ENCODE measurements at regions not wholly inside any gene's neighbourhood (a gene's known extent, or its start where the extent isn't known, plus 50 kb on each side); places are given as distances from the start of the nearest gene placed in this dataset.

- no peak overlapping the region for H4K91ac ChIP-seq (ENCODE audit: insufficient read length, low read depth, low read length)
- no peak overlapping the region for H2AK5ac ChIP-seq (ENCODE audit: insufficient read length, low read length)
- no peak overlapping the region for H2BK5ac ChIP-seq (ENCODE audit: insufficient read length, low read length)
- Mint-ChIP-seq H3K9me3 (no peaks in the 10 kb centered on the region), H3K27me3 (ENCODE audit: low read depth) (no peaks in the 10 kb centered on the region), H3K36me3 (ENCODE audit: insufficient read depth in 1 of 3, low read depth in 3 of 3) (no peaks in the 10 kb centered on the region), H3K27ac (no peak overlapping the region), H3K4me1 (peaks cover 0 to 5% of the 10 kb centered on the region in 2 experiments; a peak in 2 of 4 replicates), H3K4me3 (no peak overlapping the region)
- TF ChIP-seq CTCF (conservative IDR thresholded peaks at IDR 0.05), result no peak
- no peaks in the 10 kb centered on the region for H3K9me3 ChIP-seq (ENCODE audit: control insufficient read depth, low read depth, low read length)
- DNase-seq, result no peak
- no CpG with 5 or more reads among the region's 7 CpGs for WGBS (ENCODE audit: extremely low coverage, insufficient read length, low lambda C conversion rate)
- no peak overlapping the region for H3K4ac ChIP-seq (ENCODE audit: low read depth, low read length)
- H3K4me2 ChIP-seq (ENCODE audit: insufficient read depth, insufficient read length, low read length), result peak overlapping the region; percentile 11
- H4K20me1 ChIP-seq (ENCODE audit: control insufficient read depth, insufficient read depth, insufficient read length), result no peaks in the 10 kb centered on the region
- no peak overlapping the region for H2BK20ac ChIP-seq (ENCODE audit: low read depth, low read length, poor library complexity, severe bottlenecking)
- no peak overlapping the region for H4K8ac ChIP-seq (replicated peaks; ENCODE audit: insufficient read length, low read depth, low read length)
- H3K27ac ChIP-seq (ENCODE audit: insufficient read length, low read depth, low read length), result no peak overlapping the region
- H3K27me3 ChIP-seq (ENCODE audit: insufficient read depth, low read length), result no peaks in the 10 kb centered on the region
- H3K23me2 ChIP-seq (ENCODE audit: insufficient read length, low read depth, low read length, poor library complexity, severe bottlenecking), result no peaks in the 10 kb centered on the region
- no peak overlapping the region for H3K23ac ChIP-seq (ENCODE audit: insufficient read length, low read depth, low read length)
- no peaks in the 10 kb centered on the region for H3K79me1 ChIP-seq (ENCODE audit: insufficient read depth, low read depth, low read length, poor library complexity, severe bottlenecking)
- H3K18ac ChIP-seq (ENCODE audit: insufficient read length, low read depth, low read length), result no peak overlapping the region
- H4K5ac ChIP-seq (ENCODE audit: insufficient read length, low read depth, low read length), result no peak overlapping the region
- H2BK120ac ChIP-seq (ENCODE audit: low read depth, low read length, poor library complexity, severe bottlenecking), result no peak overlapping the region
- peaks cover 2% of the 10 kb centered on the region for H3K4me1 ChIP-seq (ENCODE audit: insufficient read depth, low read length)
- H2BK15ac ChIP-seq (ENCODE audit: low read depth, low read length), result no peak overlapping the region
- no peak overlapping the region for H2BK12ac ChIP-seq (ENCODE audit: insufficient read length, low read depth, low read length)
- H3K9ac ChIP-seq (ENCODE audit: extremely low read depth, insufficient read length, low read length), result no peak overlapping the region
- H3K79me2 ChIP-seq (ENCODE audit: insufficient read depth, low read length), result no peaks in the 10 kb centered on the region
- H3T11ph ChIP-seq (ENCODE audit: low read length), result no peak overlapping the region
- H2AFZ ChIP-seq (ENCODE audit: low read length), result no peak overlapping the region
- no peak overlapping the region for H3K56ac ChIP-seq (ENCODE audit: insufficient read length, low read depth, low read length)
- no peak overlapping the region for H3K14ac ChIP-seq (ENCODE audit: insufficient read depth, low read length)
These were observed 112.3 kb downstream of the GLUL start for GRCh38 chr1:182279302-182279701.

Data from H9 (cell line).